NCI-H446 treated with DMSO at 0.1 percent for 48 hours (cell line): ENCODE measurements at regions not wholly inside any gene's neighbourhood (a gene's known extent, or its start where the extent isn't known, plus 50 kb on each side); places are given as distances from the start of the nearest gene placed in this dataset.
A peak's percentile ranks its signal among the peaks of the same experiment; 100 is the strongest.

Experiments used
- DNase-seq: peaks from one replicate; lab custom pipeline; 2025; lab: John Stamatoyannopoulos, UW

DNA sequence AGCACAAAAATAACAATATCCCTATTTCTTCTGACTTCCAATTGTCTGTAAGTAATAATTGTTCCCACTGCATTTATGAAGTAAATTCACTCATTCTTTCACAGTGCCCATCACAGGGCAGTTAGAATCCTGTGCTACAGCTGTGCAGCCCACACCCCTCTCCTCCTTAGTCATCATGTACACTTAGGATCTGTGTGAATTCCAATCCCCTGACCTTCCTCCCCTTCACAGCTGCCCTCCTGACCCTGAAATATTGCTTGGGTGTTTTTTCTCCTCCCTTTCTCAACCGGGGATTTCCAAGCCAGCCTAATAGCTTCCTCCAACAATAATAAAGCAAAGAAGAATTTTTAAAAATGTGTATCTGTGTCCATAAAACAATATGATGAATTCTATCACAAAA lies 91.5 kb upstream of the BEND6 start:
- DNase-seq = no peak

DNA sequence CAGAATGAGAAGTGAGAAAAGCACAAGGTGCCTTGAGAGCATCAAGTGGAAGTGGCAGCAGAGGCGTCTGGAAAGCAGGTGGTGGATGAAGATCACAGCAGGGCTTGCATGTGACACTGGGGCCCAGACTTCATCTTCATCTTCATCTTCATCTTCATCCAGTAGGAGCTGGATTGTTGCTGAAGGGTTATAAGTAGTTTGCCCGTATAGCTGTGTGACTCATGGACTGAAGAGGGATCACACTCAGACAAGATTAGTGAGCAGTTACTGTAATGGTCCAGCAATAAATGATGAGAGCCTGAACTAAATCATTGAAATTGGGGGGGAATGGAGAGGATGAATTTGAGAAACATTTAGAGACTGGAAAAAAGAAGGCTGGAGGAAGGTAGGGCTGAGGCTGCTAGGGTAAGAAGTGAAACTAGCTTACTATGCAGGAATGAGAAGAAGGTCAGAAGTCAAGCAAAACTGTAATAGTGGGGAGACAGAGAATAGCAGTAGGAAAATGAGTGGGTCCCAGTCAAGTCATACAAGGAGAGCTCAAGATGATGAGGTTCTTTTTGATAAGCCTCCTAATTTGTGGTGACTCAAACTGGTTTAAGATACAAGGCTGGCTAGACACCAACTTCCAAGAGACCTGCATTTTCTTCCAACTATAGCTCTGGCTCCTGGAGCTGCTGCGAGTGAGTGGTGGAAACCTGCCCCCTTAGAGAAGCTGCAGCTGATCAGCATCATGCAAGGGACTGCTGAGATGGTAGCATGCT lies 92.3 kb upstream of the BEND6 start:
- DNase-seq = no peak

DNA sequence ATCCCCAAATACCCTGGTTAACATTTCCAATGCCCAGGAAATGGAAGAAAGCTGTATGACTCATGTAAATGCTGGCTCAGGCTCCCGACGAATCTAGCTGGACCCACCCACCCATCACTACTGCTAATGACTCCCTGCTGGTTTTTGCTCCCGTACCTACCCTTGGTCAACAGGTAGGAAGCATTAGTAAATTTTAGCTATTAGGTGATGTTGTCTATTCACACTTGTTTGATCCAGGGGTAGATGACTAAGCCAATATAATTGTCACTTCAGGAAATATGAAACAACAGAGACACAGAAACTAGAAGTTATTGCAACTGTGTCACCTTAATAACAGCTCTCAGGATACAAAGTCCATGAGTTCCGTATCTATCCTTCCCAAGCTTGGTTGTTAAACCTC lies 94.4 kb upstream of the BEND6 start:
- no peak for DNase-seq

DNA sequence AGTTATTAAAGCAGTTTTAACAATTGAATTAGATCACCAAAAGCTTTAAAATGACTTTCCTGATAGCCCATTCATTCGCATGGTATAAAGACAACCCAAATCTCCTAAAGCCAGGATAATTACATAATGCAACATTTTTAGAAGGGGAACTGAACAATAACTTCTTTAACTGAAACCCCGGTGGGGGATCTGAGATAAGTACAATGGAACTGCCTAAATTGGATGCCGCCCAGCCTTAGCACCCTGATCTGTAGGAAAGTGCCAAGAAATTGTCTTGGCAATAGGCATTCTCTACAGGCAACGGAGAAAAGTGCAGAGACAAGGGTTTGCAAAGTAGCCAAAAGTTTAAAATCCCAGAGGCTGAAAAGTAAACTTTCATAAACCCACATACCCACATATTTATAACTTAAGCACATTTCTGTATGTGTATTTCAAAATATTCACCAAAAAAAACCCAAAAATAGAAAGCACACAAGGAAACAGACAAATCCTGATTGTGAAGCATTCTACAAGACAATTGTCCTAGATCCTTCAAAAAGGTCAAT lies 98.8 kb upstream of the BEND6 start:
- peak; percentile 22 for DNase-seq

DNA sequence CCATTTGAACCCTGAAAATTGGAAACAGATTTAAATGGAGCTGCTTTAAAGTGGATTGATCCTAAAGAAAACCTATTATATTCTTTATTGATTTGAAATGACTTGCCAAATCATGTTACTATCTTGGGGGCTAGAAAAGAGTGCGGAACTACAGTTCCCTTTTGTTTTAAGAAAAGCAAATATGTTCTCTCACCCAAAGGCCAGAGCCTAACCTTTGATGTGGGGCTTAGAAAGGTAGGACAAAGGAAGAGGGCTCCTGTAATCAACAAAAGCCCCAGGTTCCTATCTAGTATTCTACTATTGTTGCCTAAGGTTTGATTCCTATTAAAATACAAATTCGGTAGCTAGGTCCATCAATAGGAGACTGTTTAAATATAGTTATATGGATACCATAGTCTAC lies 100.8 kb upstream of the BEND6 start:
- no peak for DNase-seq

DNA sequence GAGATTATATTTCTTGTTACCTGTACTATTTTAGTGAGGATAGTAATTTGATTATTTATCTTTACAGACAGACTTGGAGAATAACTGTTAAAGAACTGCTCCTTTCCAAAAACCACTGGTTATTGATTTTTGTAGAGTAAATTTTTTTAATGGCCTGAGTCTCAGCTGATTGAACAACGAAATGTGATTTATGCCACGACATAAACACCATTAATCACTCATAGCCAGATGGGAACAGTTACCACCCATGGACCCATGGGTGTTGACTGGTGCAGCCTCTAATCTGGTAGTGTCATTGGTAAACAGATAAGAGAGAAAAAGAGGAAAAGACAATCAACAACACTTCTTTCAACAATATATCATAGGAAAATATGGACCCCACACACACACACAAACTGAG lies 101.4 kb upstream of the BEND6 start:
- no peak for DNase-seq

DNA sequence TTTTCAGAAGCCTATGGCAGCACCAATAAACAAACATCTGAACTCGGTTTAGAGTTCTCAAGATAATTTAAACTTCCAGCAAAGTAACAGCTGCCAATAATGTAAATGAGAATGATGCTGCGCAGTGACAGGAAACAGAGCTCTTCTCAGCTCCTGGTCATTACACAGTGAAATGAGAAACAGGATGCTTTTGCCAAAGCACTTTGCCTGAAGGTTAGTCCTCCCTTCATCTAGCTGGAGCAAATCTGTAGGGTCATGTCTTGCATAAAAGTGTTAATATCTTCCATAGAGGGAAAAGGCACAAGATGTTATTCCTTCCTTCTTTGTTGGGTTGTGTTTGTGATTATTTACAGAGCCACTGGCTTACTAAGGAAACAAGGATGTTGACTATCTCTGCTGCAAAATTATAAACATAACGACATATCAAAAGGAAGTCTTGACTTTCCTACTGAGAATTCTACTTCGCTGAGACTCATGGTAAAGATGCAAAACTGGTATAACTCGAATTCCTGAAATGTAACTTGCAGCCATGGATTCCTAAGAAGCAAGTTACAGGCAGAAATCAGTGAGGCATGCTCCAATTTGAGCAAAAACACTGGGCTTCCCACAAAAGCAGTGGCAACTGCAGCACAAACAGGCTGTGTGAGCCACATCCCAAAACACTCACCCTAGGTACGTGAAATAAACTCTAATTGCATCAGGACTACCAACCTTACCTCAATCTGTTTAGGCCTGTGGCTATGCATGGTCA lies 102.5 kb upstream of the BEND6 start:
- DNase-seq = no peak

DNA sequence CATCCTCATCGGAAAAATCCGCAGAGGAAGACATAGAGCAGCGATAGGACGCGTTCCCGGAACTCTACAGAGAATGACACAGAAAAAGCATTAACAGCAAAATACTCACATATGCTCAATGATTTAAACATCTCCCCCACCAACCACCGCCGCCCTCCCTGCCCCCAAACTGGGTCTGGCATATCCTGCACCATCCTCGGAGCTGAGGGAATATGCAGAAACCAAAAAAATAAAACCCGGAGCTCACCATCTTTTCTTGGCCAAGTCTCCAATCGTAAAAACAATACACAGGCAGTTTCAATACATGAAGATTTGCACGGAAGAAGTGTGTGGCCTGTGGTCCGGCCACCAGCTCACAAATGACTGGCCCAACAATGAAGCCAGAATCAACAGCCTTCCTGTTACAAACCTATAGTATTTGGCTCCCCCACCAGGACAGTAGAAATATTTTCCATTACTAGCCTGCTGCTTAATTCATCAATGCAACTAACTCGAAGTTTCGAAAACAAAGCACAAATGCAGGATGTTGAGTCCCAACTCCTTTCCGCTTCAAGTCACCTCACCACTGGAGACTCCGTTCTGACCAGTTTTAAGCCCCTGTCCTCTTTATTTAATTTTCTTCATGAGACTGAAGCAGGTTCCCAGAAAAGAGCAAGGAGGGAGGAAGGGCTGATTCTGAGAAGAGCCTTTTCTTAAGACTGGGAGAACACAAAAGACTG lies 103.2 kb upstream of the BEND6 start:
- peak; percentile 53 for DNase-seq

DNA sequence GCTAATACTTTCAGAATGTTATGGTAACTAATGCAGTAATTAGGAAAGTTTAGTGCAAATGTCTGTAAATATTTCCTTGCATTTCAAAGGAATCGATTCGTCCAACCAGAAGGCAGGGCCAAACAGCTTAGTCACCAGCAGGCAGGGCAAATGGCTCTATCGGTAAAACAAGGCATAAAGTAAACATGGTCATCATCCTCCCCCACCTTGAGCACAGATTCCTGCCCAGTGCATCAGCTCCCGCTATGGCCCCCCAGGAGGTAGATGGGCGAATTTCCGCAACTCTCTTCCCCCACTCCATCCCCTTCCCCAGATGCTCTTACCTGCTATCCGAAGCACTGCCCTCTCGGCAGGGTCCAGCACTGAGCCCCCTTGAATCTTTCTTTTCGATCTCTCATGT lies 103.8 kb upstream of the BEND6 start:
- no peak for DNase-seq

DNA sequence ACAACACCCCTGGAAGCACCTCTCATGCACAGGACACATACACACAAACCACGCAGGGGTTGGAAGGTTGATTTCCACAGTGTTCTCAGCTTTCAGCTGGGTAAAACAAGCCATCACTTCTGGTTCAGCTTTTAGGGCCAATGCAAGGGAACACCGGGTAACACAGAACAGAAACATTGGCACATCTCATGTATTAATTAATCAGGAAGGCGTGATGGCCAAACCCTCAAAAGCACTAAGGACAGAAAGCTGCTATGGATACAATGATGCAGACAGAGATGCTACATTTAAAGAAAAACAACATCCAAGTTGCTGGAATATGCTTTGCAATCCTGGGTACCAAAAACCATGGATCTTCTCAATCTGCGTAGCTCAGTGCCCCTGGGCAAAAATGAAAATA lies 104.3 kb upstream of the BEND6 start:
- no peak for DNase-seq

DNA sequence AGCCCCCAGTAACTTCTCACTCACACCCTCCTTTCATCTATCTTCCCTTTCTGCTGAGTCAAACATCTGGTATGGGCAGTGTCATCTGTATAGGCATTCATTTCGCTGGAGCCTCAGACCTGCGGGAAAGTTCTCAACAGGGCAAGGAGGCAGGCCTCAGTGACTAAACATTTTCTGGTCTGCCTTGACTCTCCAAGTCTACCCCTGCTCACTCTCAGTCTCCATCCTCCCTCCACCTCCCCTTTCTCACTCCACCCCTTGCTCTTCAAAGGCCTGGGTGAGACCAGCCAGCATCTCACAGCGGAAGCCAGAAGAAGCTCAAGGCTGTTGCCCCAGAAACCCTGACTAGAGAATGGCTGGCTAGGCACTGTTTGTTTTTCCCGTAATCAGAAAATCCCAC lies 105.0 kb upstream of the BEND6 start:
- DNase-seq = no peak

DNA sequence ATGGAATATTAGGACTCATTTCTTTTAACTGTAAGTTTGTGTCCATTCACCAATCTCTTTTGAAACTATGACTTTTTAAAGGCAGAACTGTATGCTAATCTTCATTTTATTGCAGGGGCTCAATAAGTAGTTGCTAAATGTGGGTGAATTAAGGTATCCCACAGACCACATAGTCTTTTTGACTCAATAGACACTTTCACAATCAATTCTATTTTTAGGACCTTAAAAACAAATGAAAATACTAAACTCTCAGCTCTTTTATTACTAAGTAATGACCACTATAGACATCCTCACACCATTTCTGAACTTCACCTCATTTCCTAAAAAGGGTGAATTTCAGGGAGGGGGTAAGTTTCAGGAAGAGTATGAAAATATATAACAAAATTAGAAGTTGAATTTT lies 106.8 kb upstream of the BEND6 start:
- DNase-seq = no peak

DNA sequence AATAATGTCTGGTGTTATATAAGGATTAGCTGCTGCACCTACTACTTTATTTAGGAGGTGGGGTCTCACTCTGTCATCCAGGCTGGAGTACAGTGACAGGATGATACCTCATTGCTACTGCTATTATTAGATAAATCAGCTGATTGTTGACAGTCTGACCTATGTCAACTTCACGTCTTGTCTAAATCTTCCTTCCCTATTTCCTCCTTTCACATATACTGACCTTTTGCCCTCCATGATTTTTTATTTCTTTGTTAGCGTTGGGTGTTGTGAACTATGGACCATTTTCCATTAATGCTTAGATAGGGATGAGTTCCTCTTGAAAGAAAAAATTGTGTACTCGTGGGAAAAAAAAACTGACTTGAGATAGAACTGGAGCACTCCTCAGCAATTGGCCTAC lies 109.9 kb upstream of the BEND6 start:
- no peak for DNase-seq

DNA sequence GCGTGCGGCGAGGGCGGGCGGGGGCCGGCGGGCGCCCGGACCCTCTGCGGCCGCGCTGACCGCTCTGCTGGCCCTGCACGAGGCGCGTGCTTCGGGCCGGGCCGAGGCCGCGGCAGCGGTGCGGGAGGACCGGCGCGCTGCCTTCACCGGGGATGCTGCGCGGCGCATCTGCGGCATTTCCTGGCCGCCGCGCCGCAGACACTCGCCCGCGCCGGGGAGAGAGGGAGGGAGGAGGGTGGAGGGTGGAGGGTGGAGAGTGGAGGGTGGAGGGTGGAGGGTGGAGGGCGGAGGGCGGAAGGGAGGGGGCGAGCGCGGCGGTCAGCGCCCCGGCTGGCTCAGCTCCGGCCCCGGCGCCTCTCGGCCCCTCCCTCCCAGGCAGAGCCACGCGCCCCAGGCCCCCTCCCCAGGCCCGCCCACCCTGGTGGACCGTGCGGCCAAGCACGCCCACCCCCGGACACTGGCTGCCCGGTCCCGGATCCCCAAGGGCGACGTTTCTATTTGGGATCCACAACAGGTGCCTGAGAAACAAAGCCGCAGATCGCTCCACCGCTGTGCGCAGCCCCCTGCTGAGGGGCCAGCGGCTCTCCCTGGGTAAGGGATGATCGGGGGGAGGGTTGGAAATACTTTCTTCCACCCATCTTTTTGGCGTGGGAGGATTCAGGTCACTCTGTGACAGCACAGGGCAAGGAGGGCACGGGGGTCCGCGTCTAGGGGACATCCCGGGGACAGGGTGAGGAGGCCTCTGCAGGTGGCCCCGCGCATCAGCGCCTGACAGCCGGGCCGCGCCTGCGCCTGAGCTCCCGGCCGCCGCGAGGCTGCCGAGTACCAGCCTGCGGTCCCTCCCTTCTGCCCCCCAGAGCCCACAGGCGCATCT lies 111.2 kb upstream of the BEND6 start:
- DNase-seq = peak; percentile 46

DNA sequence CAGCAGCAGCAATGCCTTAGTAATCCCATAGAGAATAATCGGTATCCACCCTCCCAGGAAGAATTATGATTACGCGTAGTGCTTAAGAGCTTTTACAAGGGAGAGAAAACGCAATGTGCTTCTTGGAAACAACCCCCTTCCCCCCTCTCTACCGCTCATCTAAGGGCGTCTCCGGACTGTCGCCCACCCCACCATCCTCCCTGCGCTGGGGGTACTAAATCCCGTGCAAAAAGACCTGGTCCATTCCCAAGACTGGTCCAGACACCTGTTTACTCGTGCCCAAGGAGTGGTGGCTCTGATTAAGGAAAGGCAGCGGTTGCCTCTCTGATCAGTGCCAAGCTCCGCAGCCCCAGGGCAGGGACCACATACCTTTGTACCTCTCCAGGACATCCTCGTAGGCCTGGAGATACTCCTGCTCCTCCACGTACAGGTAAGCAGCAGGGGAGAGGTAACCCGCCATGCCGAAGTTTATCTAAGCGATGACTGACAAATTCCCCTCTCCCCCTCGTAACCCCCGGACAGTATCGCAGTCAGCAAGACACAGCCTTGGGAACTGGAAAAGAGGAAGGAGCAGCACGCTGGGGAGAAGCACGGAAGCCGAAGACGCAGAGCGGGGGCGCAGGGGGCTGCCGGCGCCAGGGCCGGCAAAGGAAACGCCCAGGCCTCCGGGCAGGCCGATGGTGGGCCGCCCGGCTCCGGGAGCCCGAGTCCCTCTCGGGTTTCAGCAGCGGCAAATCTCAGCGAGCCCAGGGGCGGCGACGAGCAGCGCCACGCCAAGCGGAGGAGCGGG lies 112.0 kb upstream of the BEND6 start:
- DNase-seq = peak; percentile 31

DNA sequence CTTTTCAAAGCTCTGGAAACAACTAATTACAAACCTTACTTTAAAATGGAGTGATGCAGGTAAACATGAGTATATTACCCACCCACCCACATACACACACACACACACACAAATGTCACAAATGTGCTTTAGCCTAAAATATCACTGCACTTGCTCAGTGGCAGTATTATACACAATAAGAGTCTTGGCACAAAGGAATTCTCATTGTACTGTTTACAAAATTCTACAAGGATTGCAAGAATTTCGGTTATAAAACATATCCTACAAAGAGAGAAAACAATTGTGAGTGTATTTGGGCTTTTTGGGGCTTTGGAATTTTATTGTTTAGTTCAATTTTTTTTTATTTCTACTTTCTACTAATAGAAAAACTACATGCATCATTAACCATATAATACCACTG lies 113.2 kb upstream of the BEND6 start:
- no peak for DNase-seq

DNA sequence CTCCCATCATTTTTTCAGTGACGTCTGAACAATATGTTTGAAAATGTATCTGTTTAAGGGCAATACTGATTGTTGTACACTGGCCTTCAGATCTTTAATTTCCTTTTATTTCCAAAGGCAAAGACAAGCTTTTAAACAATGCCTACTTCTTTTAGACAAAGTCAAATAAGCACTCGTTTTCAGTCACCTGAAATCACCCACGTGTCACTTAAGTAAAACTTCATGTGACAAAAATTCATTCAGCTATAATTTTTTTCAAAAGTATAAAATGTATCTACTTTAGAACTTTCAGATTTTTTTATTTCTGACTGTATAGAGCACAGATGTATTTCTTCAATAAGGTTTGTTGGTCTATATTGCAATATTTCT lies 113.5 kb upstream of the BEND6 start:
- no peak for DNase-seq

DNA sequence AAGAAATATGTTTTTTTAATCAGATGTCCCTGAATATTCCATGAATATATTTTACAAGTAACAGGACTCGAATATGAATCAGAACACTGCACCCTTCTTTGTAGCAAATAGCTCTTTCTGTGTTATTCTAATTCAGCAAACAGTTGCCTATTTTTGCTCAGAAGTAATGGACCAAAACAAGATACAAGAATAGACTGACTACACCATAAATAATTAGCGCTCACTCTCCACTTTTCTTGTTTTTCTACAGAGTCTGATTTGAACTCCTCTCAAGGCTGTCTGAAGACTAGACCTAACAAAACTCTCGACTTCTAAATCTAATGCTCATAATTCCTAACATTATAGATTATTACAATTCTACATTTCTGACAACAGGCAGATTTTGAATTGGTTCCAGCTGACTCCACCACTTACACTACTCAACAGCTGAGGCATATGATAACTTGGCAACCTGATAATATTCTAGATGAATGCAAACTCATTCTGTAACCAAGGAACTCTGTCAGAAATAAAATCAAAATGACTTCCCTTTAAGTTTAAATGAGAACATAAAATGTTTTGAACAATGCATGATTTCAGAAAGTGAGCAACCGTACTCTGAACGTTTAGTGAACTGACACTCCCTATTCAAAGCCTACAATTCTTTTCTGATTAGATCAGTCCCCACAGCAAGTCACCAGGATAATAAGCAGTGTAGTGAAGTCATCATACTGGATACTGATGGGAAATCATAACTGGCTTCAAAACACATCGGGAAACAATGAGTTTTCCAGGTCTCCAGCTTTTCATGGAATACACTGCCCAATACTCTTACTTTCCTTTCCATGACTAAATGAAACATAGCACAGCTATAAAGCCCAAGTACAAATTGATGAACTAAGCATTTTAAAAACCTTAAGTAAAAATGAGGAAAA lies 114.2 kb upstream of the BEND6 start:
- DNase-seq = peak; percentile 80

DNA sequence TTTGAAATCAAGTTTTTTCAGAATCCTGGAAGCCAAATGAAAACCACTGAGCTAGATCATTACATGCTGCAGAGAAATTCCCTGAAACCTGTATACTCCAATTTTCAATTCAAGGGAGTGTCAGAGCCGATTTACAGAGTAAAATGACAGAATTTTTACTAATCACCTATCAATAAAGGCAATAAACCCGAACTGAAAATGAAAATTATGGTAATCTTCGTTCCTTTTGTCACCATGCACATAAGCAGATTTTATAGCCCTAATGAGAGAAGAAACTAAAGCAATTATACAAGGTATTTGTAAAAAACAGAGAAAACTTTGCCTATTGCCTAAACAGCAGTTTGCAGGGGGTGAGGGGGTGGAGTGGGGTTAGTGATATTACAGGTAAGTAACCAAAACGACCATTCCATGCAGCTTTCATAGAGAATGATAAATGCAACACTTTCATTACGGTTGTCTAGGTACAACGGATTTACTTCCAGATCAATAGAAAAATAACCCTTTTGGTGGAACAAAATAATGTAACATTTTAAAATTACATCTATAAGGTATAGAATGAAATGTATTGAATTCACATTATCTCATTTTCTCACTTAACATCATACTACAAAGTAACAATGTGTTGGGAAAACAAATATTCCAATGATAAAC lies 115.2 kb upstream of the BEND6 start:
- no peak for DNase-seq
